DLD1 (cell line): ENCODE measurements at regions not wholly inside any gene's neighbourhood (a gene's known extent, or its start where the extent isn't known, plus 50 kb on each side); places are given as distances from the start of the nearest gene placed in this dataset.
"Not testable (repeated sequence)": the region's sequence is repeated elsewhere in the genome, so short reads cannot be mapped to it uniquely, and the experiment has no call there.

Experiments used
- in situ Hi-C: cut with HindIII; loops from 2 replicates; pipeline ENCODE4 v1.10.0; 2017; ENCODE audit warnings: low sequenced_read_pairs

DNA sequence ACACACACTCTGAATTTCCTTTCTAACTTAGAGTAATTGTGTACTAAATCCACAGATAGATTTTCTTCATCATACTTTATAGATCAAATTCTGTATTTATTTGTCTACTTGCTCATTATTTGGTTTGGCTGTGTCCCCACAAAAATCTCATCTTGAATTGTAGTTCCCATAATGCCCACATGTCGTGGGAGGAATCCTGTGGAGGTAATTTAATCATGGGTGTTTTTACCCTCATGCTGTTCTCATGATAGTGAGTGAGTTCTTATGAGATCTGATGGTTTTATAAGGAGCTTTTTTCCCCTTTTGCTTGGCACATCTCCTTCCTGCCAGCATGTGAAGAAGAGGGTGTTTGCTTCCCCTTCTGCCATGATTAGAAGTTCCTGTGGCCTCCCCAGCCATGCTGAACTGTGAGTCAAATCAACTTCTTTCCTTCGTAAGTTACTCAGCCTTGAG is 198.3 kb upstream of the TGFBR2 start:
- in situ Hi-C loops = no loop called here

DNA sequence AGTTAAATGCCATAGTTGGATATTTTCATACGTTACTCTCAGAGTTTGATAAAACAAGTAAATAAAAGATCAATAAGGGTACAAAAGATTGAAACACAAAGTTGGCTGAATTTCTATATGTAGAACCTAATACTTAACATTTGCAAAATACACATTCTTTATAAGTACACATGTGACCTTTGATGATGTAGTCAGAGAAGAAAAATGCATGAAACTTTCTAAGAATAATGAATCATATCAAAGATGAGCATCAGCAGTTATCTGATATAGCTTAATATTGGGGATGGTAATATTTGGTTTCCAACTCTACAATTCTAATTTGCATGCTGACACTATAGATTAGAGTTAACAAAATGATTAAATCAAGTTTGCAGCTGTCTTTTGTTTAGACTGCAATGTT is 188.0 kb upstream of the TGFBR2 start:
- in situ Hi-C loops = no loop called here

DNA sequence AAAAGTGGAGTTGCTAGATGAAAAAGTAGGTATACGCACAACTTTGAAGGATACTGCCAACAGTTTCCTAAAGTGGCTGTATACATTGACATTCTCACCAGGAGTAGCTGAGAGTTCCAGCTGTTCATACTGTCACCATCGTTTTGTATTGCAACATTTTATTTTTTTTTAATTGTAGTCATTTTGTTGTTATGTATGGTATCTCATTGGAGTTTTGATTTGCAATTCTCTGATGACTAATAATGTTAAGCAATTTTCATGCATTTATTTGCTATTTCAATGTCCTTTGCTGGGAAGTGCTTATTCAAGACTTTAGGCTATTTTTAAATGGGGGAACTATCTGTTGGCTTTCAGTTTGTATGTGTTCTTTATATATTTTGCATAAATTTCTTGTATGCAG is 185.1 kb upstream of the TGFBR2 start:
- in situ Hi-C loops = no loop called here

- in situ Hi-C loops = no loop called here
Observed at GRCh38 chr3:30426293-30426993, 180.0 kb upstream of the TGFBR2 start.

- in situ Hi-C loops = no loop called here
Observed at GRCh38 chr3:30428251-30428650, 178.2 kb upstream of the TGFBR2 start.

DNA sequence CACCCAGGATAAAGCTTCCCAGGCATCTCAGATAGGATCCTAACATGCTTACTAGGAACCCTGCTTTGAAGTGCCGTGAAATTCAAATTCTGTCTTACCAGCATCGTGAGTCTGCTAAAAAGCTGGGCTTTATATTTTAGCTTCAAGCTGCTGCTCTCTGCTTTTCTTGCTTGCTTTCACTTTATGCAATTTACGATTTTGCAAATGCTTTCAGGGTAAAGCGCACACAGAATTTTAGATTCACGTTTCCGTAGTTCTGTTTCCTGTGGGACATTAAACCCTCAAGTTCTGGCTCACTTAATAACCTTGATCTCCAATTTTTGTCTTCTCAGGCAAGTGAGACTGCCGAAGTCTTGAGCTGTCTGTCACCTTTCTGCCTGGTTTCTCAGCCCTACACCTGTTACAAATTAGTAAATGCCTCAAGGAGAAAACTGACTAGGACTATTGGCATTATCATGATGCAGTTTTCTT is 170.5 kb upstream of the TGFBR2 start:
- in situ Hi-C loops = no loop called here

DNA sequence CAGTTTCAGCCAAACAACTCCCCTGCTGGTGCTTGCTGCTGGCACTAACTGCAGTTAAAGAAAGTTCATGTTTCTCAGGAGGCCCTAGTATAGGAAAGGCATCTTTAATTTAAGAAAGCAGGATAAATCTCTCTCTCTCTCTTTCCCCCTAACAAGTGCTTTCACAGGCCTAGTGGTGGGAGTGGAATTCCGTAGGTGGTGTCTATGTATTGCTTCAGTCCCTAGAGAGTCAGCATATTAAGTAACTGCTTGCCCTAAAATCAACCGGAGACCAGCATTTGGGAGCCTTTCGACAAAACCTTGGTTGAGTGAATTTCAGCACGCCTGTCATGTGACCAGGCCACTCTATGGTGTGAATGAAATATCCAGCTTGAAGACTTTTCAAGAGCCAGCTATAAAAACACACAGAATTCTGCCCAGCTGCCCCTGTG is 169.2 kb upstream of the TGFBR2 start:
- in situ Hi-C loops = no loop called here

DNA sequence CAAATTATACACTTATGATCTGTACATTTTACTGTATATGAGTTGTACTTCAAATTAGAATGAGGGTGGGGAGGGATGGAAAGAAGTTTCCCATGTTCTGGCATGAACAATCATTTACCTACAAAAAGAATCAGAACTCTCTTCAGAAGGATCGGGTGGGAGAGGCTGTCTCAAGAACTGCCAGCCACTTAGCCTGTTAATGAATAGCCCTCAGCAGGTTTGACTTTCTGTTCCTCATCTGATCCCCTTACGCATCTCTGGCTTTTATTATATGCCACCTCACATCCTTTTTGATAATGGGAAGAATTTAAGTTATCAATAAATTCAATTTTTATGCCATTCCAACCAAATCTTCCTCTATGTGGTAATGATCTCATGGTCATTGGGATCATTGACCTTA is 168.3 kb upstream of the TGFBR2 start:
- in situ Hi-C loops = no loop called here

DNA sequence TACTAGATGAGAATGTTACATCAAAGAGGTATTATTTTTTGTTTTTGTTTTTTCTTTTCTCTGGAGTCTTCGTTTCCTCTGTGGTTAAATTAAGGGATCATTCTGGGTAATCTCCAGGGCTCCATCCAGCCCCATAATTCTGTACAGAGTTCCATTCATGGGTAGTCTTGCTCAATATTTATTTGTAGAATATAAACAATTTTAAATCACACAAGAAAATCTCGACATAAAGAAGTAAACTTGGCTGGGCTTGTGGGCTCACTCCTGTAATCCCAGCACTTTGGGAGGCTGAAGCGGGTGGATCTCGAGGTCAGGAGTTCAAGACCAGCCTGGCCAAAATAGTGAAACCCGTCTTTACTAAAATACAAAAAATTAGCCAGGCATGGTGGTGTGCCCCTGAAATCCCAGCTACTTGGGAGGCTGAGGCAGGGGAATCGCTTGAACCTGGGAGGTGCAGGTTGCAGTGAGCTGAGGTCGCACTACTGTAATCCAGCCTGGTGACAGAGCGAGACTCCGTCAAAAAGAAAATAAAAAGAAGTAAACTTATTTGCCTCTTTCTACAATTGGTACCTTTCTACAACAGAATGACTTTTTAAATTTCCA is 166.8 kb upstream of the TGFBR2 start:
- in situ Hi-C loops = no loop called here

- in situ Hi-C loops = no loop called here
Observed at GRCh38 chr3:30440147-30440604, 166.2 kb upstream of the TGFBR2 start.

DNA sequence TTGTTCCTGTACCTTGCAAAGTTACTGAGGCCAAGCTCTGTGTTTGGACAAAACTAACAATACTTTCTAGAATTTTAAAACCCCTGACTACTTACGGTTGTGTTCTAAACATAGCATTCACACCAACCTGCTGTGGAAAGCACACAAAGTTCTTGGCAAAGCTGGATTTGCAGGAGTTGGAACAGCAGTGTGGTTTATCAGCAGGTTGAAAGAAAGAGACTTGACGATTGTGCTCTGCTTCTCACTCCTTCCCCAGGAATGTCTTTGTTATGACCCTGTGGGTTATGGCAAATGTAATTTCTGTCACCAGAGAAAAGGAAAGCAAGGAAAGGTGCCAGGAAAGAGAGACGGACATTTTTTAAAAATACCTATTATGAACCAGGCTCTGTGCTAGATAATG is 165.5 kb upstream of the TGFBR2 start:
- in situ Hi-C loops = no loop called here

DNA sequence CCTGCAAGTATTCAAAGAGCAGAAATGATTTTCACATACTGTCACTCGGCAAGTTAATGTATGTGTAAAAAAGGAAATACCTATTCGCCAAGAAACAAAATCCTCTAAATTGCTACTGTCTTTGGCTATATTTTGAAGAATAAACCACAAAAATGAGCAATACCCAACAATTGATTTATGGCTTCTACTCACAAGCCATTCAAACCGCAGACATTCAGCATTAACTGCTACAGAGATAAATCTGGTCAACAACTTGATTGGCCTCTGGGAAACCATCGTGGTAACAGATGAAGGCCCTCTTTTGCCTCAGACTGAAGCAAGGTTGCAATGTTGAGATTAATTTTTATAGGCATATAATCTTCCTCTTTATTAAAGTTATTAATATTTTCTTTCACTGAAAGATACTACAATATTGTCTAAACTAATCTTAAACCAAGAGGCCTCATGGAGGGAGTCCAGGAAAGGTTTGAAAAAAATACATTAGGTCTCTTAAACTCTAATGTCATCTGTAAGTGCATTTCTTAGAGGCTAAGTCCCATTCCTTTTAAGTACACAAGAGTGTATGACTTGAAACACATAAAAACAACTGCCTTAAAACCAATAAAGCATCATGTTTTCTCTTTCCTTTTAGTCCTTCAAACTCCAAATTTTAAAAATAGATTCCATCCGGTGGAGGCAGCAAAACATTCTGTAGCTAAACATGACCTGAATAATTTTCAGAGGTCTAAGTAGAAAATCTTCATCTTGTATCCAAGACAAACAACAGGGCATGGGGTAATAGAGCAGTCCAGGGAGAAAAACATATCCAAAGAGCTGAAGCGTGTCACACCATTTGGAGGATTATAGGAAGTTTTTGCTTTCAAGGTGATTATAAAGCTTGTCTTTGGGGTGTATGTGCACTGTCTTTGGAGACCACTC is 162.4 kb upstream of the TGFBR2 start:
- in situ Hi-C loops = no loop called here

- in situ Hi-C loops = no loop called here
Observed at GRCh38 chr3:30448450-30449289, 157.7 kb upstream of the TGFBR2 start.

GRCh38 chr3:30449290-30449632 is 157.1 kb upstream of the TGFBR2 start:
- in situ Hi-C loops = no loop called here

- in situ Hi-C loops = no loop called here
Observed at GRCh38 chr3:30452446-30452845, 154.0 kb upstream of the TGFBR2 start.

GRCh38 chr3:30453360-30454039 is 152.9 kb upstream of the TGFBR2 start:
- in situ Hi-C loops = no loop called here

GRCh38 chr3:30454636-30455035 is 151.8 kb upstream of the TGFBR2 start:
- in situ Hi-C loops = no loop called here

DNA sequence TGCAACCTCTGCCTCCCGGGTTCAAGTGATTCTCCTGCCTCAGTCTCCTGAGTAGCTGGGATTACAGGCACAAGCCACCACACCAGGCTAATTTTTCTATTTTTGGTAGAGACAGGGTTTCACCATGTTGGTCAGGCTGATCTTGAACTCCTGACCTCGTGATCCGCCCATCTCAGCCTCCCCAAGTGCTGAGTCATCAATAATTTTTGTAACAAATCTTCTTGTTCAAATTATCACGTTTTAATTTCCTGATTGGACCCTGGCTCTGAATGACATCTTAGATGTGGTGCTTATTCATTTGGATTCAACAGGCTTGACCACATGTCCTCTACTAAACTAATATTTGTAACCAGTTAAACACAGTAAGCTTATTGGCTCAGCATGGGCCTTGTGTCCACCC is 151.3 kb upstream of the TGFBR2 start:
- in situ Hi-C loops = not testable (repeated sequence)

DNA sequence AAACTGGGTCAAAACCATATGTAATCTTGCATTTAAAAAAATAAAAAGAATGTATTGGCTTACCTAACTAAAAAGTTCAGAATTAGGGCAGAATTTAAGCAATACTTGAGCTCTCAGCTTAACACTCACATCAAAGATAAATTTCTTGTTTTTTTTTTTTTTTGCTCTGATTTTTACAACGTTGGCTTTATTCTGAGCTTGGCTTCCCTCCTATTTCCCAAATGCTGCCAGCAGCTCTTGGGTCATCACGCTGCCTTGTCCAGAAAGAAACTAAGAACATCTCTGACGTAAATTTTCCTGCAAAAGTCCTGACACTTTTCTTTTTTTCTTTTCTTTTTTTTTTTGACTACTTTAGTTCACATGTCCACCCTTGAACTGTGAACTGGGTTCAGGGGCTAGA is 150.6 kb upstream of the TGFBR2 start:
- in situ Hi-C loops = no loop called here

DNA sequence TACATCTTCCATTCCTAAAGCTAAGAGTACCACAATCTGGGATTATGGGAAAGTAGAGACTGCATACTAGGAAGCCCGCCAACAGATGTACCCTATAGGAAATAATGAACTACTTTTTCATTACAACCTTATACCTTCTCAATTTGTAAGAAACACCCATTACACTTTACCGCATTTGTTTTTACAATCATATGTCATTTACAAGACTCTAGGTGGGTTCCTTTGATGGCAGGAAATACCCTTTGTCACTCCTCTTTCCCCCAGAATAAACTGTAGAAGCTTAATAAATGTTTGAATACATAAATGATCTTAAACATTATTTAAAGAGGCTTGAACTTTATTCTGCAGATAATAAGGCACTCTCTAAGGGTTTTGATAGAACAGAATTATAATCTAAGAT is 150.1 kb upstream of the TGFBR2 start:
- in situ Hi-C loops = no loop called here
